BLaER1 treated with 17β-estradiol and CSF1 and Interleukin-3, amounts not matched to agents 10 nM and 100 nM (cell line): ENCODE measurements at regions not wholly inside any gene's neighbourhood (a gene's known extent, or its start where the extent isn't known, plus 50 kb on each side); places are given as distances from the start of the nearest gene placed in this dataset.

ENCODE experiments used
- H3K27ac ChIP-seq, 11 experiments: shearing (Covaris generic); formaldehyde crosslinking; 2 replicates each; pipeline ENCODE4 v1.8.1; 2022
- H3K27me3 ChIP-seq, 11 experiments: shearing (Covaris generic); formaldehyde crosslinking; 2 replicates each; pipeline ENCODE4 v1.8.1; 2022
- H3K36me3 ChIP-seq, 11 experiments: shearing (Covaris generic); formaldehyde crosslinking; 2 replicates each; pipeline ENCODE4 v1.8.1; 2022
- H3K4me1 ChIP-seq, 10 experiments: shearing (Covaris generic); formaldehyde crosslinking; 2 replicates each; pipeline ENCODE4 v1.8.1; 2022
- H3K4me2 ChIP-seq, 11 experiments: shearing (Covaris generic); formaldehyde crosslinking; 2 replicates each; pipeline ENCODE4 v1.8.1; 2022
- H3K4me3 ChIP-seq, 10 experiments: shearing (Covaris generic); formaldehyde crosslinking; 2 replicates each; pipeline ENCODE4 v1.8.1; 2022
- H3K9ac ChIP-seq, 11 experiments: shearing (Covaris generic); formaldehyde crosslinking; 2 replicates each; pipeline ENCODE4 v1.8.1; 2022
- H3K9me3 ChIP-seq, 11 experiments: shearing (Covaris generic); formaldehyde crosslinking; replicated peaks in 1 of 11; 2 replicates each; pipeline ENCODE4 v1.8.1; 2022
- H4K20me1 ChIP-seq, 11 experiments: shearing (Covaris generic); formaldehyde crosslinking; 2 replicates each; pipeline ENCODE4 v1.8.1; 2022
- Cebpa-rat ChIP-seq, 11 experiments: shearing (Covaris generic); IDR thresholded peaks; 2 replicates each; pipeline ENCODE4 v1.8.1; 2022

DNA sequence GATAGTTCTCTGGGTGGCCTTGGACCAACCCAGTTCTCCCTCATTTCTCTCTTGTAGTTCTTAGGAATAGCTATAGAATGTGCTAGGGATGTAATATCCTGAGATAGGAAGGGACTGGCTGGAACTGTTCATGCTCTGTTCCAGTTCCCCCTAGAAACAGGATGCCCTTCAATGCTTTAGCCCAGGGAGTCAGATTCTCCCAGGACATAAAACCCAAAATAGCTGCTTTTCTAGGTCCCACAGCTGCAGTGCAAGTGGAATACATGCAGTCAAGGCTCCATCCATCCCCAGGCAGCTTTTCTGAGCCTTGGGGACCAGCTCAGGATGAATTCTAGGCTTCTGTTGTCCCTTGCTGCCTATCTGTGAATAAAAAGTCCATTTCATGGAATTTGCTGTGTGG is 257.3 kb upstream of the CTAGE1 start:
- Histone ChIP-seq H3K27ac (peak overlapping the region in 1 of 11 experiments; percentile 43; a peak in 1 of 22 replicates), H3K4me1 (peaks cover 0 to 32% (median 5%) of the 10 kb centered on the region in 10 experiments; a peak in 10 of 20 replicates), H3K27me3 (no peaks in the 10 kb centered on the region), H3K9ac (no peak overlapping the region), H3K36me3 (no peaks in the 10 kb centered on the region), H3K4me3 (no peak overlapping the region), H3K9me3 (peaks cover 0 to 11% (median 0%) of the 10 kb centered on the region in 11 experiments; a peak in 6 of 22 replicates), H3K4me2 (peak overlapping the region in 3 of 11 experiments; percentile 56 to 80 (median 61); a peak in 6 of 22 replicates), H4K20me1 (no peaks in the 10 kb centered on the region)
- no peak for TF ChIP-seq Cebpa-rat (IDR thresholded peaks at IDR 0.05)

DNA sequence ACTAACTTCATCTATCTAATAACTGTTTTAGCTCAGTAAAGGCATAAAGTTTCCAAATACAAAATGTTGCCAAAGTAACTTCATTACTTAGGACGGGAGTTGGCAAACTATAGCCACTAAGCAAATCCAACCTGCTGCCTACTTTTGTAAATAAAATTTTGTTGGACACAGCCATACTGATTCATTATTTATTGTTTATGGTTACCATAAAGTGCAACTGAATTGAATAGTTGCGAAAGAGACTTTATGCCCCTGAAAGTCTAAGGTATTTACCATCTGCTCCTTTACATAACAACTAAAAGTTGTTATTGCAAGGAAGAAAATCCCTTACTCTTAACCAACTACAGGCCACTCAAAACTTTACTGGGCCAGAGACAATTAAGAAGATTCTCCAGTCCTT is 256.7 kb upstream of the RBBP8 start:
- H3K9me3 ChIP-seq, result peaks cover 0 to 11% (median 0%) of the 10 kb centered on the region in 11 experiments; a peak in 6 of 22 replicates
- H4K20me1 ChIP-seq, result no peaks in the 10 kb centered on the region
- peaks cover 0 to 34% (median 5%) of the 10 kb centered on the region in 10 experiments; a peak in 10 of 20 replicates for H3K4me1 ChIP-seq
- H3K36me3 ChIP-seq, result no peaks in the 10 kb centered on the region
- no peak overlapping the region for H3K27ac ChIP-seq
- no peak overlapping the region for H3K4me2 ChIP-seq
- TF ChIP-seq Cebpa-rat (IDR thresholded peaks at IDR 0.05), result no peak
- H3K9ac ChIP-seq, result no peak overlapping the region
- H3K27me3 ChIP-seq, result no peaks in the 10 kb centered on the region
- H3K4me3 ChIP-seq, result no peak overlapping the region

DNA sequence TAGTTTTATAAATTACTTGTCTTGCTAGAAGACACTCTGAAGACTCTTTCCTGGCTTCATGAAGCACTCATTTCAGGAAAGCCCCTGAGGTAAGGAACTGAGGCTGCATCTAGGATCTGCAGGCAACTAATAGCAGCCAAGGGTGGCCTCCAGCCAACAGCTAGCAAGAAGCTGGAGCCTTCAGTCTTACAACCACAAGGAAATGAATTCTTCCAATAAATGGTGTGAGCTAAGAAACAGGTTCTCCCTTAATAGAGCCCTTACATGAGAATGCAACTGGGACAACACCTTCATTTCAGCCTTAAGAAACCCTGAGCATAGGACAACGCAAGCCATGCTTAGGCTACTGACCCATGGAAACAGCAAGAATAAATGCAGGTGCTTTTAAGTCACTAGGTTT is 254.6 kb upstream of the RBBP8 start:
- H3K36me3 ChIP-seq, result no peaks in the 10 kb centered on the region

GRCh38 chr18:22680944-22681343 is 252.2 kb upstream of the RBBP8 start:
- Histone ChIP-seq H3K4me3 (no peak overlapping the region), H3K9me3 (no peaks in the 10 kb centered on the region; a peak in 1 of 22 replicates), H3K4me1 (peaks cover 0 to 9% (median 0%) of the 10 kb centered on the region in 10 experiments; a peak in 2 of 20 replicates), H4K20me1 (no peaks in the 10 kb centered on the region), H3K9ac (no peak overlapping the region), H3K36me3 (no peaks in the 10 kb centered on the region), H3K4me2 (peak overlapping the region in 2 of 11 experiments; percentile 13 to 44; a peak in 2 of 22 replicates), H3K27me3 (no peaks in the 10 kb centered on the region), H3K27ac (no peak overlapping the region)
- TF ChIP-seq Cebpa-rat (IDR thresholded peaks at IDR 0.05), result no peak

More for the DNA sequence above, 254.6 kb upstream of the RBBP8 start:
- H3K27ac ChIP-seq, result no peak overlapping the region
- H3K9me3 ChIP-seq, result peaks cover 0 to 11% (median 0%) of the 10 kb centered on the region in 11 experiments; a peak in 6 of 22 replicates
- peaks cover 0 to 27% (median 3%) of the 10 kb centered on the region in 10 experiments; a peak in 10 of 20 replicates for H3K4me1 ChIP-seq
- no peak for TF ChIP-seq Cebpa-rat (IDR thresholded peaks at IDR 0.05)
- H3K4me3 ChIP-seq, result no peak overlapping the region
- no peak overlapping the region for H3K9ac ChIP-seq
- no peak overlapping the region for H3K4me2 ChIP-seq
- H3K27me3 ChIP-seq, result no peaks in the 10 kb centered on the region
- H4K20me1 ChIP-seq, result no peaks in the 10 kb centered on the region

- no peak overlapping the region for H3K9ac ChIP-seq
- peaks cover 0 to 4% (median 0%) of the 10 kb centered on the region in 11 experiments; a peak in 5 of 22 replicates for H3K9me3 ChIP-seq
- H3K36me3 ChIP-seq, result no peaks in the 10 kb centered on the region
- H3K27me3 ChIP-seq, result no peaks in the 10 kb centered on the region
- peaks cover 0 to 9% (median 0%) of the 10 kb centered on the region in 10 experiments; a peak in 2 of 20 replicates for H3K4me1 ChIP-seq
- TF ChIP-seq Cebpa-rat (IDR thresholded peaks at IDR 0.05), result no peak
- H3K4me3 ChIP-seq, result no peak overlapping the region
- H3K27ac ChIP-seq, result no peak overlapping the region
- H4K20me1 ChIP-seq, result no peaks in the 10 kb centered on the region
- no peak overlapping the region for H3K4me2 ChIP-seq
These were observed 251.2 kb upstream of the RBBP8 start for GRCh38 chr18:22681908-22682307.

- Histone ChIP-seq H3K36me3 (no peaks in the 10 kb centered on the region), H3K4me3 (no peak overlapping the region), H3K27me3 (no peaks in the 10 kb centered on the region), H3K27ac (no peak overlapping the region), H3K4me1 (peaks cover 0 to 9% (median 0%) of the 10 kb centered on the region in 10 experiments; a peak in 2 of 20 replicates), H3K4me2 (no peak overlapping the region), H4K20me1 (no peaks in the 10 kb centered on the region), H3K9ac (no peak overlapping the region), H3K9me3 (peaks cover 5 to 12% (median 8%) of the 10 kb centered on the region in 11 experiments; a peak in 21 of 22 replicates)
- TF ChIP-seq Cebpa-rat (IDR thresholded peaks at IDR 0.05), result no peak
These were observed 250.4 kb upstream of the RBBP8 start for GRCh38 chr18:22682720-22683119.

DNA sequence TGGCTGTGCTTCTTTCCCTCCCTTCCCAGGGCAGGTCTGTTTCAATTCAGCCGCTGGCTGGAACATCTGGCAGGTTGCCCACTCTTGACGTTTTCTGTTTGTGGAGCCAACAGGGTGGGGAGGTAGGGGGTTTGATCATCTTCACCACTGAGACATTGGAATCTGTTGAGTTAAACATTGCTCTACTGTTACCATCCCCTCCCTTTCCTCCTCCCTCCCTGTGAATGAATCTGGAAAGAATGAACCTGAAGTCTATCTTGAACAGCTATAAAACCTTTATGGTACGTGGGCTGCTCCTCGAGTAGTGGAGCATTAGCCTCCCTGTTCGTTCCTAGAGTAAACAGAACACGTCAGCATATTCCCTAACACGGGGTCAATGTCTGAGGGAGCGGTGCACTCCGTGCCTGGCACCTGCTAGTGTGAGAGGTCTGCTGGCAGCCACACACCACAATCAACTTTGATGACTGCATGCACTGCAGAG is 249.9 kb upstream of the RBBP8 start:
- H3K36me3 ChIP-seq, result no peaks in the 10 kb centered on the region
- H3K27ac ChIP-seq, result no peak overlapping the region
- peaks cover 0 to 9% (median 0%) of the 10 kb centered on the region in 10 experiments; a peak in 2 of 20 replicates for H3K4me1 ChIP-seq
- H3K9me3 ChIP-seq, result peaks cover 11 to 17% (median 13%) of the 10 kb centered on the region in 11 experiments
- no peak overlapping the region for H3K4me2 ChIP-seq
- no peaks in the 10 kb centered on the region for H4K20me1 ChIP-seq
- H3K4me3 ChIP-seq, result no peak overlapping the region
- H3K9ac ChIP-seq, result no peak overlapping the region
- TF ChIP-seq Cebpa-rat (IDR thresholded peaks at IDR 0.05), result no peak
- H3K27me3 ChIP-seq, result no peaks in the 10 kb centered on the region

DNA sequence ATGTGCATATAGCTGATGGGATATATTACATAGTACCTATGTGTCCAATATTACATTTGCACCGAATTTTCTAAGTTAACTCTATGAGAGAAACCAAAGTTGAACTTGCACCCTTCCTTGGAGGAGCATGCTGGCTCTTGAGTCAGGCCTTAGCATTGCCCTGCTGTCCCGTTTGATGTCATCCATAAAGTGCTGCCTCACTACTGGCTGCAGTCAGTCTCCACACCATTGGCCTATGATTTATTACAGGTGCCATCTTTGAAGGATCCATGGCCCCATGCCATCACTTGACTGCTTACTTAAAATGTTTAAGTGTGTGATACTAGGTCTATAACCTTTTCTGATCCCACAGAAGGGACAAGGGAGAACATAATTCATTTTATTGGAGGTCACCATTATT is 249.3 kb upstream of the RBBP8 start:
- Histone ChIP-seq H3K4me2 (no peak overlapping the region), H3K36me3 (no peaks in the 10 kb centered on the region), H3K9me3 (peaks cover 16 to 22% (median 18%) of the 10 kb centered on the region in 11 experiments), H4K20me1 (no peaks in the 10 kb centered on the region), H3K27me3 (no peaks in the 10 kb centered on the region), H3K4me1 (peaks cover 0 to 9% (median 0%) of the 10 kb centered on the region in 10 experiments; a peak in 2 of 20 replicates), H3K4me3 (no peak overlapping the region), H3K9ac (no peak overlapping the region), H3K27ac (no peak overlapping the region)
- TF ChIP-seq Cebpa-rat (IDR thresholded peaks at IDR 0.05), result no peak

DNA sequence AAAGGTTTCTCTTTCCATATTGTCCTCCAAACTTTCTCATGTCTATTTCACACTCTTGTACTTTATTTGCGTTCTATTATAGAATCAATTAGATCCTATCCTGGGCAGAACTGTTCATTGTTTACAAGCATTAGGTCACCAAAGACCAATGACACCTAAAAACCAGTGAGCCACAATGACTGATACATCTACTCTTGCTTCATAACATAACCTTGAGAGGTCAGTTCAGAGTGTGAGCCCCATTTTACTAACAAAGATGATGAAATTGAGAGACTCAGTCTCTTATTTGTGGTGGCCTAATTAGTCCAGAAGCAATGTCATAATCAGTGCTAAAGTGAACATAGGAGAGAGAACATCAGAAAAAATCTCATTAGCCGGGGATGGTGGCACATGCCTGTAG is 248.9 kb upstream of the RBBP8 start:
- Histone ChIP-seq H4K20me1 (no peaks in the 10 kb centered on the region), H3K4me1 (peaks cover 0 to 9% (median 0%) of the 10 kb centered on the region in 10 experiments; a peak in 2 of 20 replicates), H3K9ac (no peak overlapping the region), H3K4me2 (no peak overlapping the region), H3K27ac (no peak overlapping the region), H3K4me3 (no peak overlapping the region), H3K9me3 (peaks cover 17 to 26% (median 19%) of the 10 kb centered on the region in 11 experiments), H3K27me3 (no peaks in the 10 kb centered on the region), H3K36me3 (no peaks in the 10 kb centered on the region)
- TF ChIP-seq Cebpa-rat (IDR thresholded peaks at IDR 0.05), result no peak

- Histone ChIP-seq H3K9ac (no peak overlapping the region), H3K4me3 (no peak overlapping the region), H3K36me3 (no peaks in the 10 kb centered on the region), H3K4me1 (peaks cover 0 to 14% (median 0%) of the 10 kb centered on the region in 10 experiments; a peak in 5 of 20 replicates), H3K9me3 (peaks cover 17 to 31% (median 19%) of the 10 kb centered on the region in 11 experiments), H3K27ac (no peak overlapping the region), H3K27me3 (no peaks in the 10 kb centered on the region), H3K4me2 (no peak overlapping the region), H4K20me1 (no peaks in the 10 kb centered on the region)
- no peak for TF ChIP-seq Cebpa-rat (IDR thresholded peaks at IDR 0.05)
These were observed 247.3 kb upstream of the RBBP8 start for GRCh38 chr18:22685788-22686187.
